Ascending aorta (tissue), 2 donors: ENCODE measurements at regions not wholly inside any gene's neighbourhood (a gene's known extent, or its start where the extent isn't known, plus 50 kb on each side); places are given as distances from the start of the nearest gene placed in this dataset.

Experiments used
- DNase-seq, 2 donors: peaks; one replicate each; pipeline ENCODE4 v3.0.0-alpha.2; 2019; ENCODE audit warnings: low spot score in 2 of 2
- H3K27ac ChIP-seq, 2 donors: fragments of 200-600 bp; sonication (generic); one replicate each; pipeline ENCODE4 v1.5.1; 2016 to 2017; ENCODE audit warnings: mild to moderate bottlenecking in 1 of 2
- H3K27me3 ChIP-seq: fragments of 200-600 bp; sonication (generic); one replicate; pipeline ENCODE4 v1.5.1; 2017
- H3K36me3 ChIP-seq, 2 donors: fragments of 200-600 bp; sonication (generic); one replicate each; pipeline ENCODE4 v1.5.1; 2016
- H3K4me1 ChIP-seq, 2 donors: fragments of 200-600 bp; sonication (generic); one replicate each; pipeline ENCODE4 v1.5.1; 2016 to 2017; ENCODE audit warnings: mild to moderate bottlenecking in 1 of 2
- H3K4me3 ChIP-seq, 2 donors: fragments of 200-600 bp; sonication (generic); one replicate each; pipeline ENCODE4 v1.5.1; 2016 to 2017; ENCODE audit warnings: mild to moderate bottlenecking in 1 of 2
- H3K9me3 ChIP-seq, 2 donors: fragments of 200-600 bp; sonication (generic); one replicate each; pipeline ENCODE4 v1.5.1; 2016
- intact Hi-C: fragments of 100-400 bp; cut with DNase I; formaldehyde crosslinking; loops from one replicate; pipeline ENCODE4 v1.15.1; 2023
- TF ChIP-seq, protein P1 (sequence below), 3 experiments: fragments of 200-600 bp in 2 of 3; fragments of 450-650 bp in 1 of 3; sonication (generic) in 2 of 3; IDR thresholded peaks; one replicate each; pipeline ENCODE4 v1.5.1; 2016 to 2019; ENCODE audit warnings: antibody characterized with exemption in 3 of 3, mild to moderate bottlenecking in 1 of 3, moderate library complexity in 1 of 3

DNA sequence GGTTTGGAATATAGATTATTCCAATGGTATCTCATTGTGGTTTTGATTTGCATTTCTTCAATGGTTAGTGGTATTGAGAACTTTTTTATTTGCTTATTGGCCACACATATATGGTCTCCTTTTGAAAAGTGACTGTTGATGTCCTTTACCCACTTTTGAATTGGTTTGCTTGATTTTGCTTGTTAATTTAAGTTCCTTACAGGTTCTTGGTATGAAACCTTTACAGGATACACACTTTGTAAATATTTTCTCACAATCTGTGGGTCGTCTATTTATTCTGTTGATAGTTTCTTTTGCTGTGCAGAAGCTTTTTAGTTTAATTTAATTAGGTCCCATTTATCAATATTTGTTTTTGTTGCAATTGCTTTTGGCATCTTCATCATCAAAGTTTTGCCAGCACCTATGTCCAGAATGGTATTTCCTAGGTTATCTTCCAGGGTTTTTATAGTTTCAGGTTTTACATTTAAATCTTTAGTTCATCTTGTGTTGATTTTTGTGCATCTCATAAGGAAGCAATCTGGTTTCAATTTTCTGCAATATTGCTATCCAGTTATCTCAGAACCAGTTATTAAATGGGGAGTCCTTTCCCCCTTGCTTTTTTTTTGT lies 475.7 kb upstream of the PABPC4L start:
- DNase-seq = no peak
- no peaks in the 10 kb centered on the region for H3K27me3 ChIP-seq
- intact Hi-C loops = no loop called here
- H3K27ac ChIP-seq = no peak overlapping the region
- no peaks in the 10 kb centered on the region for H3K4me1 ChIP-seq
- no peaks in the 10 kb centered on the region for H3K36me3 ChIP-seq
- no peak overlapping the region for H3K4me3 ChIP-seq
- TF ChIP-seq, protein P1, sequence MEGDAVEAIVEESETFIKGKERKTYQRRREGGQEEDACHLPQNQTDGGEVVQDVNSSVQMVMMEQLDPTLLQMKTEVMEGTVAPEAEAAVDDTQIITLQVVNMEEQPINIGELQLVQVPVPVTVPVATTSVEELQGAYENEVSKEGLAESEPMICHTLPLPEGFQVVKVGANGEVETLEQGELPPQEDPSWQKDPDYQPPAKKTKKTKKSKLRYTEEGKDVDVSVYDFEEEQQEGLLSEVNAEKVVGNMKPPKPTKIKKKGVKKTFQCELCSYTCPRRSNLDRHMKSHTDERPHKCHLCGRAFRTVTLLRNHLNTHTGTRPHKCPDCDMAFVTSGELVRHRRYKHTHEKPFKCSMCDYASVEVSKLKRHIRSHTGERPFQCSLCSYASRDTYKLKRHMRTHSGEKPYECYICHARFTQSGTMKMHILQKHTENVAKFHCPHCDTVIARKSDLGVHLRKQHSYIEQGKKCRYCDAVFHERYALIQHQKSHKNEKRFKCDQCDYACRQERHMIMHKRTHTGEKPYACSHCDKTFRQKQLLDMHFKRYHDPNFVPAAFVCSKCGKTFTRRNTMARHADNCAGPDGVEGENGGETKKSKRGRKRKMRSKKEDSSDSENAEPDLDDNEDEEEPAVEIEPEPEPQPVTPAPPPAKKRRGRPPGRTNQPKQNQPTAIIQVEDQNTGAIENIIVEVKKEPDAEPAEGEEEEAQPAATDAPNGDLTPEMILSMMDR (IDR thresholded peaks at IDR 0.05) = no peak
- no peaks in the 10 kb centered on the region for H3K9me3 ChIP-seq

DNA sequence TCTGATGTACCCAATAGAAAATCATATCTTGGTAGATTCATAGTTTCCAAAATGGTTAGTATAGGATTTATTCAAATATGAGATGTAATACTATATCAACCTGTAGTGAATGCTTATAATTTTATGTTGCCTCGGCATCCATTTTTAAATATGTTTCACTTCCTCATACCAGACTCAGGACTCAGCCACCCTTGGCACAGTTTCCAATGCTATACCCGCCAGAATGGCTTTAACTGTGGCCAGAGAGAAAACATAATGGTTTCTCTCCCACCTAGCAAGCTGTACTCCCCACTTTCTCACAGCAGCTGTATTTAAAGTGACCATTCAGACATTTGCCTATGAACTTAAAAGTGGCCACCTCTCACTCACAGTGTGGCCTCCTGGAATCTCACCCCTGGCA lies 466.6 kb upstream of the PABPC4L start:
- intact Hi-C loops = no loop called here
- H3K4me1 ChIP-seq = no peaks in the 10 kb centered on the region
- DNase-seq = no peak
- no peaks in the 10 kb centered on the region for H3K36me3 ChIP-seq
- H3K9me3 ChIP-seq = no peaks in the 10 kb centered on the region
- no peak overlapping the region for H3K4me3 ChIP-seq
- TF ChIP-seq, protein P1 (IDR thresholded peaks at IDR 0.05) = no peak
- H3K27ac ChIP-seq = no peak overlapping the region
- no peaks in the 10 kb centered on the region for H3K27me3 ChIP-seq

DNA sequence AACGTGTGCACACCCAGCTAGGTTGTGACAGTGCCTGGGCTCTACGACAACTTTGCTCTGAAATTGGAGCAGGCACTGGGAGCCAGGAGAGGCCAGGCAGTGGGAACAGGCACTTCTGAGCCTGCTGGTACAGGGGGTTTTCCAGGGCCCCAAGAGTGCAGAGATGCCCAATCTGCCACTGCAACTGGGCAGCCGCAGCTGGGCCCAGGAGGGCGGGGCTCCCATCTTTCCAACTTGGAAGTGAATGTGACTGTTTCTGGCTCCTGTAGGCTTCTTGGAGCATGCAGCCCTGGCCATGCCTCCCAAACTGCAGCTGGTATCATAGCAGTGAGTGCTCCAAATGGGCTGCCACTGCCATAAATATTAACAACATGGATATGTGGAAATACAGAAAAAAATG lies 465.1 kb upstream of the PABPC4L start:
- no peak overlapping the region for H3K4me3 ChIP-seq
- no peak overlapping the region for H3K27ac ChIP-seq
- intact Hi-C loops = no loop called here
- no peaks in the 10 kb centered on the region for H3K4me1 ChIP-seq
- DNase-seq = no peak
- H3K36me3 ChIP-seq = no peaks in the 10 kb centered on the region
- no peaks in the 10 kb centered on the region for H3K9me3 ChIP-seq
- TF ChIP-seq, protein P1 (IDR thresholded peaks at IDR 0.05) = no peak
- H3K27me3 ChIP-seq = no peaks in the 10 kb centered on the region

DNA sequence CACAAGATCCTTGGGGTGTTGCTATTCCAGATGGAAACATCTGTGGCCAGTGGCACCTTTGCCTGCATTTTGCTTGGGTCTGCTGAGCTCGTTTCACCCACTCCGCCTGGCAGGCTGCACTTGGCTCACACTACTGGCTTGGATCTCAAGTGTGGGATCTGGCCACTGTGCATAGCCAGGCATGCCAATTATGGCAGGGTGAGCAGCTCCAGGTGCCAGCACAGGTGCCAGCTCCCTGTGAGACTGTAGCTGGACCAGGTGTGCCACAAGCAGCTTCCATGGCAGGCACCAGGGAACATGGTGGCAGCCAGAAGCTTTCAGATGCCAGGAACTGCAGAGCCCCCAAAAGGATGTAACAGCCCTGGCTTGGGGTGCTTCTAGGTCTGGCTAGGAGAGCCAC lies 463.8 kb upstream of the PABPC4L start:
- no peak overlapping the region for H3K27ac ChIP-seq
- H3K9me3 ChIP-seq = no peaks in the 10 kb centered on the region
- H3K27me3 ChIP-seq = no peaks in the 10 kb centered on the region
- H3K4me1 ChIP-seq = no peaks in the 10 kb centered on the region
- TF ChIP-seq, protein P1 (IDR thresholded peaks at IDR 0.05) = no peak
- no peak for DNase-seq
- no peaks in the 10 kb centered on the region for H3K36me3 ChIP-seq
- intact Hi-C loops = no loop called here
- H3K4me3 ChIP-seq = no peak overlapping the region

DNA sequence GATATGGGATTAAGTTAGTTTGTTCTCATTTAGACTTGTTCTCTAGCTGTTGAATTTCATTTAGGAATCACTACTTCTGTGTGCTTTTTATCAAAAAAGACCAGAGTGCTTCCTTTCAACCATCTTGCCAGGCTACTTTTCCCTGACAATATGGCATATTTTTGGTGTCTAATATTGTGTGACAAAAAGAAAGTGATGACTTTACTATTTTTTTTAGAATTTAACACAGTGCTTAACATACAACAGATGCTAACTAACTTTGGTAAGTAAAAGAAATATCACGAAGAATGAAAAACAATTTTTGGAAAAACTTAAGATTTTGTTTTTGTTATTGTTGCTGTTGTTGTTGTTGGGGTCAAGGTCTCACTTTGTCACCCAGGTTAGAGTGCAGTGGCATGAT lies 462.2 kb upstream of the PABPC4L start:
- Histone ChIP-seq H3K4me1 (no peaks in the 10 kb centered on the region), H3K27ac (no peak overlapping the region), H3K4me3 (no peak overlapping the region), H3K27me3 (no peaks in the 10 kb centered on the region), H3K36me3 (no peaks in the 10 kb centered on the region), H3K9me3 (no peaks in the 10 kb centered on the region)
- TF ChIP-seq, protein P1 (IDR thresholded peaks at IDR 0.05) = no peak
- intact Hi-C loops = no loop called here
- no peak for DNase-seq

DNA sequence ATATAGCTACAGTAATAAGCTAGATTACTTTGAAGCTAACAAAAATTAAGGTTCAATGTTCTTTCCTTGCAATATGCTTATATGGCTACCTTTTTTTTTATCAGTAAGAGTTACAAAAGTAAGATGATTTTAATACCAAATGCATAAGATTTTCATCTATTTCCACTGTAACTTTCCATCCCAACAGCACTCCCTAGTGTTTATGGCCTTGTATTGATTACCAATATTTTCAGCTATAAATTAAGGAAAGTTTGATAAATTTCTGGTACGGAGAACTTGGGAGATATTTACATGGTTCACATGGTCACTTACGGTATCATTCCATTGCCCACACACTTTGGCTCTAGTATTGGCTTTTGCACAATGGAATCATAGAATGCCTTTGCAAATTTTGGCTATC lies 448.9 kb upstream of the PABPC4L start:
- Histone ChIP-seq H3K4me3 (no peak overlapping the region), H3K27ac (no peak overlapping the region), H3K9me3 (no peaks in the 10 kb centered on the region), H3K27me3 (no peaks in the 10 kb centered on the region), H3K36me3 (no peaks in the 10 kb centered on the region), H3K4me1 (no peaks in the 10 kb centered on the region)
- DNase-seq = no peak
- TF ChIP-seq, protein P1 (IDR thresholded peaks at IDR 0.05) = no peak
- intact Hi-C loops = no loop called here
